Prostate gland (tissue), 2 donors: ENCODE measurements at regions not wholly inside any gene's neighbourhood (a gene's known extent, or its start where the extent isn't known, plus 50 kb on each side); places are given as distances from the start of the nearest gene placed in this dataset.
"Not testable (repeated sequence)": the region's sequence is repeated elsewhere in the genome, so short reads cannot be mapped to it uniquely, and the experiment has no call there.

Experiments used
- DNase-seq: peaks from one replicate; pipeline ENCODE4 v3.0.0-alpha.2; 2019; ENCODE audit warnings: low spot score
- H3K27ac ChIP-seq, 2 donors: fragments of 200-600 bp; sonication (generic); 2 replicates each; pipeline ENCODE4 v1.5.1; 2017 to 2019
- H3K27me3 ChIP-seq: fragments of 200-600 bp; sonication (generic); replicated peaks from 2 replicates; pipeline ENCODE4 v1.5.1; 2019; ENCODE audit not compliant: insufficient read depth
- H3K36me3 ChIP-seq, 2 donors: fragments of 200-600 bp; sonication (generic); 1 replicate in 1 of 2; 2 replicates in 1 of 2; pipeline versions ENCODE4 v1.5.1 to v1.8.1; 2017 to 2019
- H3K4me1 ChIP-seq: fragments of 200-600 bp; sonication (generic); replicated peaks from 2 replicates; pipeline ENCODE4 v1.5.1; 2019
- H3K4me3 ChIP-seq, 2 donors: fragments of 200-600 bp; sonication (generic); 2 replicates each; pipeline ENCODE4 v1.5.1; 2017 to 2019
- H3K9me3 ChIP-seq: fragments of 200-600 bp; sonication (generic); 2 replicates; pipeline ENCODE4 v1.5.1; 2017
- POLR2A ChIP-seq: fragments of 450-650 bp; IDR thresholded peaks from one replicate; pipeline ENCODE4 v1.6.1; 2016; ENCODE audit warnings: antibody characterized with exemption, mild to moderate bottlenecking
- POLR2AphosphoS5 ChIP-seq: sonication (generic); formaldehyde crosslinking; IDR thresholded peaks from one replicate; pipeline ENCODE4 v1.6.1; 2017; ENCODE audit warnings: antibody characterized with exemption
- WGBS: methylation state at CpG from one replicate; pipeline ENCODE4 v1.1.5; 2018; 5-methylcytosine and 5-hydroxymethylcytosine counted together
- intact Hi-C: fragments of 100-400 bp; cut with DNase I; formaldehyde crosslinking; loops from one replicate; pipeline ENCODE4 v1.14.2; 2022
- TF ChIP-seq, protein P1 (sequence below), 4 experiments: fragments of 200-600 bp in 2 of 4; fragments of 450-650 bp in 2 of 4; sonication (generic) in 2 of 4; IDR thresholded peaks; 1 replicate in 3 of 4; 2 replicates in 1 of 4; pipeline ENCODE4 v1.5.1; 2016 to 2019; ENCODE audit warnings: antibody characterized with exemption in 4 of 4, mild to moderate bottlenecking in 2 of 4, moderate library complexity in 2 of 4

DNA sequence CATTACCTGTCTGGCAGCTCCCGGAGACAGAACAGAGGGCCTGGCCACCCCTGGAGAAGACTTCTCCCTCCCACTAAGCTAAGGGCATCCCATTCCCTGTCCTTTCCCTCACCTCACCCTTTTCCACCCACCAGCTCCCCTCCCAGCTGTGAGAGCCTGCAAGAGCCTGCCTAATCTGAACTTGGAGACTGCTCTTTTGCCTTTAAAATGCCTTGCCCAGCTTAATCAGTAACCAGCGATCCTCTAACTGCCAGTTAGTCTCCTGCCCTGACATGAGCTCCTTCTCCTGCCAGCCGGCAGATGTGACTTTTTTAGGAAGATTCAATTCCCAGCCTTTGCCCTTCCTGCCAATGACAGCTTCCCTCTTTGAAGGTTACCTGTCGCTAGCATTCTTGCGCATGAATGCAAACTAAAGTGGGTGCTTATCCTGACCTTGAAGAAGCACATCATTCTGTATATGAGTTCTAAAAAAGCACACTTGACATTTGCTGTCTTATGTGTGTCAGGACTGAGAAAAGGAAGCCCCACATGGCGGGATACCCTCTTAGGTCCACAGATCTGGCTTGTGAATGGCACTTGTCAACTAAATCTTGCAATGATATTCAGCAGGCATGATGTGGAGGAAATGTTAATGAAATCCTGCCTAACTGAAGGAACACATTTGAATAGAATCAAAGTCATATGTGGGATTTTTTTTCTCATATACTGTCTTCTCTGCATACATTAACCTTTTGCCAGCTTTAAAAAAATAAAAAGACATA lies 411.2 kb upstream of the SLC30A5 start:
- intact Hi-C loops = no loop called here
- Histone ChIP-seq H3K27ac (peak overlapping the region in 1 of 2 donors; percentile 26), H3K4me1 (no peaks in the 10 kb centered on the region), H3K27me3 (no peaks in the 10 kb centered on the region), H3K9me3 (no peaks in the 10 kb centered on the region), H3K36me3 (no peaks in the 10 kb centered on the region), H3K4me3 (no peak overlapping the region)
- DNase-seq = peak; percentile 69
- WGBS = 50% methylated on average over 6 of the region's 6 CpGs
- TF ChIP-seq POLR2AphosphoS5 = peak; percentile 66
- TF ChIP-seq, protein P1, sequence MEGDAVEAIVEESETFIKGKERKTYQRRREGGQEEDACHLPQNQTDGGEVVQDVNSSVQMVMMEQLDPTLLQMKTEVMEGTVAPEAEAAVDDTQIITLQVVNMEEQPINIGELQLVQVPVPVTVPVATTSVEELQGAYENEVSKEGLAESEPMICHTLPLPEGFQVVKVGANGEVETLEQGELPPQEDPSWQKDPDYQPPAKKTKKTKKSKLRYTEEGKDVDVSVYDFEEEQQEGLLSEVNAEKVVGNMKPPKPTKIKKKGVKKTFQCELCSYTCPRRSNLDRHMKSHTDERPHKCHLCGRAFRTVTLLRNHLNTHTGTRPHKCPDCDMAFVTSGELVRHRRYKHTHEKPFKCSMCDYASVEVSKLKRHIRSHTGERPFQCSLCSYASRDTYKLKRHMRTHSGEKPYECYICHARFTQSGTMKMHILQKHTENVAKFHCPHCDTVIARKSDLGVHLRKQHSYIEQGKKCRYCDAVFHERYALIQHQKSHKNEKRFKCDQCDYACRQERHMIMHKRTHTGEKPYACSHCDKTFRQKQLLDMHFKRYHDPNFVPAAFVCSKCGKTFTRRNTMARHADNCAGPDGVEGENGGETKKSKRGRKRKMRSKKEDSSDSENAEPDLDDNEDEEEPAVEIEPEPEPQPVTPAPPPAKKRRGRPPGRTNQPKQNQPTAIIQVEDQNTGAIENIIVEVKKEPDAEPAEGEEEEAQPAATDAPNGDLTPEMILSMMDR (IDR thresholded peaks at IDR 0.05) = no peak

DNA sequence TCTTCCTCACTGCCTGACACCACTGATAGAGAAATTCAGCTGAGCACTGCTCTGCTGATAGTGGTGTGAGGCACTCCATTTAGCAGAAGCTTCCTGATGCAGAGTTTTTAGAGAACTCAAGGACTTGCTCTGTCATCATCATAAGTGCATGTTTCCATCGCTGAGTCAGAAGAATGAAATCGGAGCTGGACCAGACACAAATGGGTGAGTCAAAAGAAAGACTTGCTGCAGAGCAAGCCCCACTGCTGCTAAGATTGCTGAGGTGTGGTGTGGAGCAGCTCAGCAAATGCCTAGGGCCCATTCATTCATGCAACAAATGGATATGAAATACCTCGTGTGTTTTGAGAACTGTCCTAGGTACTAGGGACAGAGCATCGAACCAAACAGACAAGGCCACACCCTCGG lies 410.2 kb upstream of the SLC30A5 start:
- H3K9me3 ChIP-seq = no peaks in the 10 kb centered on the region
- WGBS = 53% methylated on average over 5 of the region's 5 CpGs
- intact Hi-C loops = no loop called here
- H3K4me3 ChIP-seq = no peak overlapping the region
- no peaks in the 10 kb centered on the region for H3K36me3 ChIP-seq
- no peak overlapping the region for H3K27ac ChIP-seq
- peak; percentile 48 for TF ChIP-seq POLR2AphosphoS5
- TF ChIP-seq, protein P1 (IDR thresholded peaks at IDR 0.05) = no peak
- no peaks in the 10 kb centered on the region for H3K27me3 ChIP-seq
- no peaks in the 10 kb centered on the region for H3K4me1 ChIP-seq
- no peak for DNase-seq

DNA sequence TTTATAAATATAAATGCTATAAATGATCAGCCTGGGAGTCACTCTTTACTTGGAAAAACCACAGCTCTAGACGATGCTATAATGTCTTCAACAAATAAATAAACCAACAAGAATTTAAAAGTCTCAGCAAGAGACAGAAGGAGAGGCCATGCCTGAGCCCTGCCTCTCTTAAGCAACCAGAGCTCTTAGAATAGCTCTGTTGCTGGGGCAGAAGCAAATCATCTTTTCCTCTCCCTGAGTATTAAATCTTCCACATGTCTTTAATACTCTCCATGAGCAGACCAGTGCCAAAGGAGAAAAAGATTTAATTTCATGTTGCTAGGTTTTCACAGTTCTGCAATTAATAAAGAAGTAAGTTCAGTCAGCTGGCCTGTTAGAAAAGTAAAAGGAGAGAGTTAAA lies 408.0 kb upstream of the SLC30A5 start:
- no peaks in the 10 kb centered on the region for H3K4me1 ChIP-seq
- no peak for DNase-seq
- TF ChIP-seq POLR2AphosphoS5 = no peak
- TF ChIP-seq, protein P1 (IDR thresholded peaks at IDR 0.05) = no peak
- no peak for TF ChIP-seq POLR2A
- no peak overlapping the region for H3K27ac ChIP-seq
- intact Hi-C loops = no loop called here
- no peaks in the 10 kb centered on the region for H3K9me3 ChIP-seq
- no peak overlapping the region for H3K4me3 ChIP-seq
- no peaks in the 10 kb centered on the region for H3K36me3 ChIP-seq
- no peaks in the 10 kb centered on the region for H3K27me3 ChIP-seq
- 16% methylated on average over 1 of the region's 1 CpG for WGBS

DNA sequence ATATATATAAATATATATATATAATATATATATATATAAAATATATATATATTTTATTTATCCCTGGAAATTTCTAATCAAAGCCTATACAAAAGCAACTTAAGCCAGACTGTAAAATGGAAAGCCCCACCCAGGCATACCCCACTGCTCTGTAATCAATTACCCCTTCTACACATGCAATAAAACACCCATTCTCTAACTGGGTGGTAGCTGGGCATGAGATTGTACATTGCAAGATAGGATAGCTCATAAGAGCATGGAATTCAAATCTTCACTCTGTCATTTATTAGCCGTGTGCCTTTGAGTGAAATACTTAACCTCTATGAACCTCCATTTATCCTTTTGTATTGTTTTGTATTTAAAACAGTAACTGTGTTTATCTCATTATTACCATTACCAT lies 405.3 kb upstream of the SLC30A5 start:
- Histone ChIP-seq H3K9me3 (no peaks in the 10 kb centered on the region), H3K36me3 (no peaks in the 10 kb centered on the region), H3K4me3 (no peak overlapping the region), H3K27ac (no peak overlapping the region), H3K27me3 (no peaks in the 10 kb centered on the region), H3K4me1 (no peaks in the 10 kb centered on the region)
- intact Hi-C loops = no loop called here
- TF ChIP-seq POLR2A (no peak), POLR2AphosphoS5 (no peak)
- TF ChIP-seq, protein P1 (IDR thresholded peaks at IDR 0.05) = no peak
- WGBS = 92% methylated on average over 1 of the region's 1 CpG
- no peak for DNase-seq

DNA sequence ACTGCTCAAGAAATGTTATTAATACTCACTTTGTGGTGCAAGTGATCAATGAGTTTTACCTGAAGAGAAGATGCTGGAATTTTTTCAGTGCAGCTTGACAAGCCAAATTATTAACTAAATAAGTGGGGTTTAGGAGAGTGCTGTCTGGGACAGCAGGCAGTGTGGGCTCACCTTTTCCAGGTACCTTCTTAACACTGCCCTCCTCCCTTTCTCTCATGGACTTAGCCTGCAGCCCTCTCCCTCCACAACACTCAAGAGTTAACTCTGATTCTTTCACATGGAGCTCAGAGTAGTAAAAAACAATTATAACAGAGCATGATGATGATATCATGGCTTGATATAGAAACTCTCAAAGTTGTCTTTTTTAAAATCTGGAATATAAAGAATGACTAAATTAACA lies 404.8 kb upstream of the SLC30A5 start:
- no peak overlapping the region for H3K27ac ChIP-seq
- no peaks in the 10 kb centered on the region for H3K27me3 ChIP-seq
- no peaks in the 10 kb centered on the region for H3K9me3 ChIP-seq
- no peaks in the 10 kb centered on the region for H3K36me3 ChIP-seq
- no peak overlapping the region for H3K4me3 ChIP-seq
- H3K4me1 ChIP-seq = no peaks in the 10 kb centered on the region
- intact Hi-C loops = no loop called here
- no peak for DNase-seq
- TF ChIP-seq POLR2AphosphoS5 (no peak), POLR2A (no peak)
- TF ChIP-seq, protein P1 (IDR thresholded peaks at IDR 0.05) = no peak

DNA sequence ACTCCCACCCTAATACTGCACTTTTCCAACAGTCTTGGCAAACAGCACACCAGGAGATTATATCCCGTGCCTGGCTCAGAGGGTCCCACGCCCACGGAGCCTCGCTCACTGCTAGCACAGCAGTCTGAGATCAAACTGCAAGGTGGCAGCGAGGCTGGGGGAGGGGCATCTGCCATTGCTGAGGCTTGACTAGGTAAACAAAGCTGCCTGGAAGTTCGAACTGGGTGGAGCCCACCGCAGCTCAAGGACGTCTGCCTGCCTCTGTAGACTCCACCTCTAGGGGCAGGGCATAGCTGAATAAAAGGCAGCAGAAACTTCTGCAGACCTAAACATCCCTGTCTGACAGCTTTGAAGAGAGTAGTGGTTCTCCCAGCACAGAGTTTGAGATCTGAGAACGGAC lies 401.9 kb upstream of the SLC30A5 start:
- DNase-seq, H3K36me3 ChIP-seq, intact Hi-C loops, H3K9me3 ChIP-seq, H3K4me1 ChIP-seq, H3K4me3 ChIP-seq, H3K27ac ChIP-seq, H3K27me3 ChIP-seq: not testable (repeated sequence)
- WGBS = 95% methylated on average over 9 of the region's 9 CpGs
